K562 (cell line): ENCODE measurements at regions not wholly inside any gene's neighbourhood (a gene's known extent, or its start where the extent isn't known, plus 50 kb on each side); places are given as distances from the start of the nearest gene placed in this dataset.

ENCODE experiments used
- ELF2 ChIP-seq: fragments of 250-450 bp; sonication (Bioruptor Pico); IDR thresholded peaks from 2 replicates; pipeline ENCODE4 v1.5.0; 2021; ENCODE audit warnings: mild to moderate bottlenecking
- FUS ChIP-seq: fragments of 200-400 bp; formaldehyde crosslinking; optimal IDR thresholded peaks from 2 replicates; pipeline ENCODE3; 2017; ENCODE audit warnings: low read depth, low read length
- HCFC1 ChIP-seq: IDR thresholded peaks from 2 replicates; pipeline ENCODE4 v1.6.1; 2012; ENCODE audit warnings: low read depth, low read length, improper control_type of control experiment
- HMGN3 ChIP-seq: IDR thresholded peaks from 2 replicates; pipeline ENCODE4 v1.6.1; 2011; ENCODE audit warnings: borderline replicate concordance, low read depth, mild to moderate bottlenecking, mixed read lengths, low read length; ENCODE audit not compliant: insufficient read length; ENCODE audit errors: extremely low read depth
- KLF13 ChIP-seq: fragments of 450-650 bp; IDR thresholded peaks from 2 replicates; pipeline ENCODE4 v1.6.1; 2016; ENCODE audit warnings: missing genetic modification characterization, low read depth, mild to moderate bottlenecking, missing compliant biosample characterization, moderate library complexity, borderline replicate concordance
- MTA2 ChIP-seq: fragments of 450-650 bp; IDR thresholded peaks from 2 replicates; pipeline ENCODE4 v1.6.1; 2016; ENCODE audit warnings: low read depth
- MYBL2 ChIP-seq, 2 experiments: fragments of 450-650 bp in 1 of 2; sonication (generic) in 1 of 2; formaldehyde crosslinking in 1 of 2; IDR thresholded peaks; 2 replicates each; pipeline versions ENCODE4 v1.6.1 to v1.8.1; 2017 to 2022; ENCODE audit warnings: borderline replicate concordance in 1 of 2, inconsistent platforms in 1 of 2, low read depth in 1 of 2, mild to moderate bottlenecking in 1 of 2, missing genetic modification reagents in 1 of 2, moderate library complexity in 1 of 2
- PRMT5 ChIP-seq: sonication (generic); formaldehyde crosslinking; IDR thresholded peaks from 2 replicates; pipeline ENCODE4 v1.5.0; 2020; ENCODE audit warnings: missing genetic modification reagents
- RBBP5 ChIP-seq: fragments of 200-600 bp; sonication (generic); IDR thresholded peaks from 2 replicates; pipeline ENCODE4 v1.6.1; 2012; ENCODE audit warnings: borderline replicate concordance, mild to moderate bottlenecking, low read length, control low read depth, inconsistent platforms; ENCODE audit not compliant: insufficient read depth, poor library complexity, severe bottlenecking
- SOX6 ChIP-seq: fragments of 450-650 bp; IDR thresholded peaks from 2 replicates; pipeline ENCODE4 v1.6.1; 2014; ENCODE audit warnings: mild to moderate bottlenecking
- TARDBP ChIP-seq: fragments of 450-650 bp; IDR thresholded peaks from 2 replicates; pipeline ENCODE4 v1.6.1; 2016
- TEAD2 ChIP-seq: fragments of 450-650 bp; IDR thresholded peaks from 2 replicates; pipeline ENCODE4 v1.6.1; 2016; ENCODE audit warnings: missing genetic modification characterization, control low read depth, missing compliant biosample characterization
- XRCC4 ChIP-seq: IDR thresholded peaks from one replicate; pipeline ENCODE4 v1.6.1; 2011; ENCODE audit not compliant: insufficient read depth, insufficient read length; ENCODE audit errors: extremely low read depth
- TF ChIP-seq, protein P1 (sequence below): fragments of 250-450 bp; sonication (Bioruptor Pico); IDR thresholded peaks from 2 replicates; pipeline ENCODE4 v1.5.0; 2020; ENCODE audit warnings: mild to moderate bottlenecking, borderline replicate concordance
- TF ChIP-seq, protein P2 (sequence below): sonication (generic); IDR thresholded peaks from 2 replicates; pipeline ENCODE4 v1.6.1; 2016
- TF ChIP-seq, protein P3 (sequence below): fragments of 200-800 bp; sonication (Bioruptor generic); IDR thresholded peaks from 2 replicates; pipeline ENCODE4 v1.6.1; 2017; ENCODE audit warnings: missing genetic modification characterization, missing compliant biosample characterization
- TF ChIP-seq, protein P4 (sequence below): fragments of 150-350 bp; IDR thresholded peaks from 2 replicates; pipeline ENCODE4 v1.6.1; 2014; ENCODE audit warnings: low read depth, mild to moderate bottlenecking, low read length, borderline replicate concordance

DNA sequence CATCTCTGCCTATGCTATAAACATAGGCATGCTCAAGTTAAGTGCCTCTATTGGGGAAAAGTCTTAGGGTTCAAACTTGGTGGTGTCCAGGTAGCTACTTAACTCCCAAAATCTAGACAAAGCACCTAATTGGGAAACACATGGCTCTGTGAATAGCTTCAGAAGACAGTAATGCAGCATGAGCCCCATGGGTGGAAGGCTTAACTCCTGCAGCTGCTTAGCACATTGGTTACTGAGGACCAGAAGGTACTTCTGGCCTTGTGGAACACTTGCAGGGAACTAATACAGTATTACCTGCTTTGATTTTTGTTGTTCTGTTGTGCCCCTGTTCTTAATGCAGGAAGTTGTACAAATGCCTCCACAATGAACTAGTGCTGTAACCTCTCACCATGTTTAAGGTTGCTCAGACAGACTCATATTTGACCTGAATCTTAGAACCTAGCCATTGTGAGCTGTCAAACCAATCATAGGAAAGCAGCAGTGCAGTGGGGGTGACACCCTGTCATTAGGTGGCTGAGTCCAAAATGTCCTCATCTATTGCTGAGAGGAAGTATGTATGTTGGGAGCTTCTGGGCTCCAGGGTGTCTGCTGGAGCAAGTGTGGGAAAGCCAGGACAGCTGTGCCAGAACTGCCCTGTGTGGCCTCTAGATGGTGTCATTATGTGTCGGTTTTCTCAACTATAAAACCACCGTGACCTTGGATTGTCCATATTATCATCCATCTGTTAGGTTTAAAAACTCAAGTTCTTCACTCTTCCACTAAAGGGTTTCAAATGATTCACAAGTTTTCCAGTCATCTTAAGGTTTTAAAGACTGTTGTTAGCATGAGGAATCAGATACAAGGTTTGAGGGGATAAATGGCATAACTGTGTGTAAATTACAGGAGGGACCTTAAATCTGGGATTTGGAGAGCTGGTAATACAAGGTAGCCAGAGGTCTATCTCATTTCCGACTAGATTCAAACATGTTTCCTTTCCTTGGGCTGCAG lies 69.9 kb upstream of the WDR1 start (continued):
- TF ChIP-seq, protein P1, sequence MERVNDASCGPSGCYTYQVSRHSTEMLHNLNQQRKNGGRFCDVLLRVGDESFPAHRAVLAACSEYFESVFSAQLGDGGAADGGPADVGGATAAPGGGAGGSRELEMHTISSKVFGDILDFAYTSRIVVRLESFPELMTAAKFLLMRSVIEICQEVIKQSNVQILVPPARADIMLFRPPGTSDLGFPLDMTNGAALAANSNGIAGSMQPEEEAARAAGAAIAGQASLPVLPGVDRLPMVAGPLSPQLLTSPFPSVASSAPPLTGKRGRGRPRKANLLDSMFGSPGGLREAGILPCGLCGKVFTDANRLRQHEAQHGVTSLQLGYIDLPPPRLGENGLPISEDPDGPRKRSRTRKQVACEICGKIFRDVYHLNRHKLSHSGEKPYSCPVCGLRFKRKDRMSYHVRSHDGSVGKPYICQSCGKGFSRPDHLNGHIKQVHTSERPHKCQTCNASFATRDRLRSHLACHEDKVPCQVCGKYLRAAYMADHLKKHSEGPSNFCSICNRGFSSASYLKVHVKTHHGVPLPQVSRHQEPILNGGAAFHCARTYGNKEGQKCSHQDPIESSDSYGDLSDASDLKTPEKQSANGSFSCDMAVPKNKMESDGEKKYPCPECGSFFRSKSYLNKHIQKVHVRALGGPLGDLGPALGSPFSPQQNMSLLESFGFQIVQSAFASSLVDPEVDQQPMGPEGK: no peak
- TF ChIP-seq MTA2 (0 out of 2 replicates have a peak, but pooled peaks have one; percentile 15), SOX6 (no peak), ELF2 (CRISPR knock-in tag) (0 out of 2 replicates have a peak, but pooled peaks have one; percentile 7), RBBP5 (peak; percentile 4), TEAD2 (tag) (peak; percentile 47; the same call in 1 of the 2 replicates), MYBL2 (IDR thresholded peaks at IDR 0.05; ENCODE audit: low read depth) (no peak), MYBL2 (CRISPR knock-in tag; IDR thresholded peaks at IDR 0.05; ENCODE audit: borderline replicate concordance) (no peak), HCFC1 (no peak), XRCC4 (no peak), KLF13 (tag) (no peak), HMGN3 (no peak), PRMT5 (CRISPR knock-in tag) (no peak), TARDBP (no peak), FUS (no peak)
- TF ChIP-seq, protein P2, sequence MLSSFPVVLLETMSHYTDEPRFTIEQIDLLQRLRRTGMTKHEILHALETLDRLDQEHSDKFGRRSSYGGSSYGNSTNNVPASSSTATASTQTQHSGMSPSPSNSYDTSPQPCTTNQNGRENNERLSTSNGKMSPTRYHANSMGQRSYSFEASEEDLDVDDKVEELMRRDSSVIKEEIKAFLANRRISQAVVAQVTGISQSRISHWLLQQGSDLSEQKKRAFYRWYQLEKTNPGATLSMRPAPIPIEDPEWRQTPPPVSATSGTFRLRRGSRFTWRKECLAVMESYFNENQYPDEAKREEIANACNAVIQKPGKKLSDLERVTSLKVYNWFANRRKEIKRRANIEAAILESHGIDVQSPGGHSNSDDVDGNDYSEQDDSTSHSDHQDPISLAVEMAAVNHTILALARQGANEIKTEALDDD: no peak
- TF ChIP-seq, protein P3, sequence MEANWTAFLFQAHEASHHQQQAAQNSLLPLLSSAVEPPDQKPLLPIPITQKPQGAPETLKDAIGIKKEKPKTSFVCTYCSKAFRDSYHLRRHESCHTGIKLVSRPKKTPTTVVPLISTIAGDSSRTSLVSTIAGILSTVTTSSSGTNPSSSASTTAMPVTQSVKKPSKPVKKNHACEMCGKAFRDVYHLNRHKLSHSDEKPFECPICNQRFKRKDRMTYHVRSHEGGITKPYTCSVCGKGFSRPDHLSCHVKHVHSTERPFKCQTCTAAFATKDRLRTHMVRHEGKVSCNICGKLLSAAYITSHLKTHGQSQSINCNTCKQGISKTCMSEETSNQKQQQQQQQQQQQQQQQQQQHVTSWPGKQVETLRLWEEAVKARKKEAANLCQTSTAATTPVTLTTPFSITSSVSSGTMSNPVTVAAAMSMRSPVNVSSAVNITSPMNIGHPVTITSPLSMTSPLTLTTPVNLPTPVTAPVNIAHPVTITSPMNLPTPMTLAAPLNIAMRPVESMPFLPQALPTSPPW (CRISPR knock-in tag): no peak
- TF ChIP-seq, protein P4, sequence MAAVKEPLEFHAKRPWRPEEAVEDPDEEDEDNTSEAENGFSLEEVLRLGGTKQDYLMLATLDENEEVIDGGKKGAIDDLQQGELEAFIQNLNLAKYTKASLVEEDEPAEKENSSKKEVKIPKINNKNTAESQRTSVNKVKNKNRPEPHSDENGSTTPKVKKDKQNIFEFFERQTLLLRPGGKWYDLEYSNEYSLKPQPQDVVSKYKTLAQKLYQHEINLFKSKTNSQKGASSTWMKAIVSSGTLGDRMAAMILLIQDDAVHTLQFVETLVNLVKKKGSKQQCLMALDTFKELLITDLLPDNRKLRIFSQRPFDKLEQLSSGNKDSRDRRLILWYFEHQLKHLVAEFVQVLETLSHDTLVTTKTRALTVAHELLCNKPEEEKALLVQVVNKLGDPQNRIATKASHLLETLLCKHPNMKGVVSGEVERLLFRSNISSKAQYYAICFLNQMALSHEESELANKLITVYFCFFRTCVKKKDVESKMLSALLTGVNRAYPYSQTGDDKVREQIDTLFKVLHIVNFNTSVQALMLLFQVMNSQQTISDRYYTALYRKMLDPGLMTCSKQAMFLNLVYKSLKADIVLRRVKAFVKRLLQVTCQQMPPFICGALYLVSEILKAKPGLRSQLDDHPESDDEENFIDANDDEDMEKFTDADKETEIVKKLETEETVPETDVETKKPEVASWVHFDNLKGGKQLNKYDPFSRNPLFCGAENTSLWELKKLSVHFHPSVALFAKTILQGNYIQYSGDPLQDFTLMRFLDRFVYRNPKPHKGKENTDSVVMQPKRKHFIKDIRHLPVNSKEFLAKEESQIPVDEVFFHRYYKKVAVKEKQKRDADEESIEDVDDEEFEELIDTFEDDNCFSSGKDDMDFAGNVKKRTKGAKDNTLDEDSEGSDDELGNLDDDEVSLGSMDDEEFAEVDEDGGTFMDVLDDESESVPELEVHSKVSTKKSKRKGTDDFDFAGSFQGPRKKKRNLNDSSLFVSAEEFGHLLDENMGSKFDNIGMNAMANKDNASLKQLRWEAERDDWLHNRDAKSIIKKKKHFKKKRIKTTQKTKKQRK: no peak
